ENCODE measurements at regions not wholly inside any gene's neighbourhood (a gene's known extent, or its start where the extent isn't known, plus 50 kb on each side); places are given as distances from the start of the nearest gene placed in this dataset.

GRCh38 chr3:56997675-56998074 lies 62.8 kb upstream of the SPATA12 start:
- no peak overlapping the region for H3K4ac ChIP-seq (ENCODE audit: low read depth, low read length)
- H3K27me3 ChIP-seq (ENCODE audit: insufficient read depth, low read length, poor library complexity): no peaks in the 10 kb centered on the region
- H2BK5ac ChIP-seq (ENCODE audit: low read length): no peak overlapping the region
- no peak overlapping the region for H3K4me2 ChIP-seq (ENCODE audit: low read length)
- H2BK120ac ChIP-seq (ENCODE audit: low read depth, low read length): no peak overlapping the region
- no CpG with 5 or more reads among the region's 5 CpGs for WGBS (ENCODE audit: extremely low coverage, insufficient coverage, low lambda C conversion rate)
- no peak overlapping the region for H3K4me3 ChIP-seq (ENCODE audit: low read length)
- H3K79me2 ChIP-seq (ENCODE audit: control insufficient read depth, insufficient read depth, low read length): no peaks in the 10 kb centered on the region
- no peak overlapping the region for H3K56ac ChIP-seq (ENCODE audit: low read length)
- no peak overlapping the region for H3K9ac ChIP-seq (ENCODE audit: low read length)
- H3K27ac ChIP-seq (ENCODE audit: low read depth, low read length): no peak overlapping the region
- H4K5ac ChIP-seq (ENCODE audit: low read length): no peak overlapping the region
- DNase-seq: no peak
- H3K79me1 ChIP-seq (ENCODE audit: low read length): no peaks in the 10 kb centered on the region
- H2AK5ac ChIP-seq (ENCODE audit: low read length): no peak overlapping the region
- no peak overlapping the region for H4K8ac ChIP-seq (ENCODE audit: low read depth, low read length)
- H2BK15ac ChIP-seq (replicated peaks; ENCODE audit: low read depth): no peak overlapping the region
- no peak overlapping the region for H3K23ac ChIP-seq (ENCODE audit: low read length)
- no peak overlapping the region for H3K18ac ChIP-seq (ENCODE audit: low read length)
- H3K36me3 ChIP-seq (ENCODE audit: control insufficient read depth, insufficient read depth, low read length): no peaks in the 10 kb centered on the region
- H3K4me1 ChIP-seq (ENCODE audit: control insufficient read depth, low read depth, low read length): no peaks in the 10 kb centered on the region

- Histone ChIP-seq H3K27me3 (ENCODE audit: insufficient read depth, low read length, poor library complexity) (no peaks in the 10 kb centered on the region), H3K56ac (ENCODE audit: low read length) (no peak overlapping the region), H3K18ac (ENCODE audit: low read length) (no peak overlapping the region), H4K5ac (ENCODE audit: low read length) (no peak overlapping the region), H2BK5ac (ENCODE audit: low read length) (no peak overlapping the region), H2BK120ac (ENCODE audit: low read depth, low read length) (no peak overlapping the region), H4K8ac (ENCODE audit: low read depth, low read length) (no peak overlapping the region), H3K27ac (ENCODE audit: low read depth, low read length) (no peak overlapping the region), H3K4me3 (ENCODE audit: low read length) (no peak overlapping the region), H3K23ac (ENCODE audit: low read length) (no peak overlapping the region), H2BK15ac (replicated peaks; ENCODE audit: low read depth) (no peak overlapping the region), H3K79me1 (ENCODE audit: low read length) (no peaks in the 10 kb centered on the region), H2AK5ac (ENCODE audit: low read length) (no peak overlapping the region), H3K4me1 (ENCODE audit: control insufficient read depth, low read depth, low read length) (no peaks in the 10 kb centered on the region), H3K4ac (ENCODE audit: low read depth, low read length) (no peak overlapping the region), H3K4me2 (ENCODE audit: low read length) (no peak overlapping the region), H3K79me2 (ENCODE audit: control insufficient read depth, insufficient read depth, low read length) (no peaks in the 10 kb centered on the region), H3K36me3 (ENCODE audit: control insufficient read depth, insufficient read depth, low read length) (no peaks in the 10 kb centered on the region), H3K9ac (ENCODE audit: low read length) (no peak overlapping the region)
- DNase-seq: no peak
- WGBS (ENCODE audit: extremely low coverage, insufficient coverage, low lambda C conversion rate): no CpG with 5 or more reads among the region's 3 CpGs
Observed at GRCh38 chr3:56997041-56997440, 63.4 kb upstream of the SPATA12 start.

- Histone ChIP-seq H3K36me3 (ENCODE audit: control insufficient read depth, insufficient read depth, low read length) (no peaks in the 10 kb centered on the region), H4K8ac (ENCODE audit: low read depth, low read length) (no peak overlapping the region), H3K4me1 (ENCODE audit: control insufficient read depth, low read depth, low read length) (no peaks in the 10 kb centered on the region), H2AK5ac (ENCODE audit: low read length) (no peak overlapping the region), H2BK15ac (replicated peaks; ENCODE audit: low read depth) (no peak overlapping the region), H3K56ac (ENCODE audit: low read length) (no peak overlapping the region), H3K23ac (ENCODE audit: low read length) (no peak overlapping the region), H3K79me1 (ENCODE audit: low read length) (no peaks in the 10 kb centered on the region), H3K79me2 (ENCODE audit: control insufficient read depth, insufficient read depth, low read length) (no peaks in the 10 kb centered on the region), H3K27me3 (ENCODE audit: insufficient read depth, low read length, poor library complexity) (no peaks in the 10 kb centered on the region), H3K4me3 (ENCODE audit: low read length) (no peak overlapping the region), H3K27ac (ENCODE audit: low read depth, low read length) (no peak overlapping the region), H3K18ac (ENCODE audit: low read length) (no peak overlapping the region), H3K9ac (ENCODE audit: low read length) (no peak overlapping the region), H2BK5ac (ENCODE audit: low read length) (no peak overlapping the region), H3K4ac (ENCODE audit: low read depth, low read length) (no peak overlapping the region), H2BK120ac (ENCODE audit: low read depth, low read length) (no peak overlapping the region), H4K5ac (ENCODE audit: low read length) (no peak overlapping the region), H3K4me2 (ENCODE audit: low read length) (no peak overlapping the region)
- no peak for DNase-seq
- WGBS (ENCODE audit: extremely low coverage, insufficient coverage, low lambda C conversion rate): no CpG with 5 or more reads among the region's 6 CpGs
Observed at GRCh38 chr3:56994391-56994790, 66.1 kb upstream of the SPATA12 start.

GRCh38 chr3:56990641-56991015 lies 69.8 kb upstream of the SPATA12 start:
- no peak overlapping the region for H2AK5ac ChIP-seq (ENCODE audit: low read length)
- H2BK5ac ChIP-seq (ENCODE audit: low read length): no peak overlapping the region
- WGBS (ENCODE audit: extremely low coverage, insufficient coverage, low lambda C conversion rate): no CpG with 5 or more reads among the region's 3 CpGs
- no peaks in the 10 kb centered on the region for H3K79me1 ChIP-seq (ENCODE audit: low read length)
- H3K4me3 ChIP-seq (ENCODE audit: low read length): no peak overlapping the region
- no peaks in the 10 kb centered on the region for H3K4me1 ChIP-seq (ENCODE audit: control insufficient read depth, low read depth, low read length)
- H3K27ac ChIP-seq (ENCODE audit: low read depth, low read length): no peak overlapping the region
- H3K79me2 ChIP-seq (ENCODE audit: control insufficient read depth, insufficient read depth, low read length): no peaks in the 10 kb centered on the region
- no peaks in the 10 kb centered on the region for H3K27me3 ChIP-seq (ENCODE audit: insufficient read depth, low read length, poor library complexity)
- no peak overlapping the region for H3K9ac ChIP-seq (ENCODE audit: low read length)
- H3K36me3 ChIP-seq (ENCODE audit: control insufficient read depth, insufficient read depth, low read length): no peaks in the 10 kb centered on the region
- no peak overlapping the region for H3K56ac ChIP-seq (ENCODE audit: low read length)
- H3K23ac ChIP-seq (ENCODE audit: low read length): no peak overlapping the region
- no peak overlapping the region for H3K4me2 ChIP-seq (ENCODE audit: low read length)
- no peak overlapping the region for H4K8ac ChIP-seq (ENCODE audit: low read depth, low read length)
- H2BK120ac ChIP-seq (ENCODE audit: low read depth, low read length): no peak overlapping the region
- no peak overlapping the region for H3K18ac ChIP-seq (ENCODE audit: low read length)
- no peak for DNase-seq
- no peak overlapping the region for H3K4ac ChIP-seq (ENCODE audit: low read depth, low read length)
- no peak overlapping the region for H2BK15ac ChIP-seq (replicated peaks; ENCODE audit: low read depth)
- no peak overlapping the region for H4K5ac ChIP-seq (ENCODE audit: low read length)

- H2AK5ac ChIP-seq (ENCODE audit: low read length): no peak overlapping the region
- no peak overlapping the region for H3K4me3 ChIP-seq (ENCODE audit: low read length)
- H3K79me2 ChIP-seq (ENCODE audit: control insufficient read depth, insufficient read depth, low read length): no peaks in the 10 kb centered on the region
- no peaks in the 10 kb centered on the region for H3K4me1 ChIP-seq (ENCODE audit: control insufficient read depth, low read depth, low read length)
- no peak overlapping the region for H3K4ac ChIP-seq (ENCODE audit: low read depth, low read length)
- WGBS (ENCODE audit: extremely low coverage, insufficient coverage, low lambda C conversion rate): no CpG with 5 or more reads among the region's 12 CpGs
- H3K36me3 ChIP-seq (ENCODE audit: control insufficient read depth, insufficient read depth, low read length): no peaks in the 10 kb centered on the region
- H3K27me3 ChIP-seq (ENCODE audit: insufficient read depth, low read length, poor library complexity): no peaks in the 10 kb centered on the region
- H3K56ac ChIP-seq (ENCODE audit: low read length): no peak overlapping the region
- no peak overlapping the region for H2BK15ac ChIP-seq (replicated peaks; ENCODE audit: low read depth)
- no peak overlapping the region for H3K4me2 ChIP-seq (ENCODE audit: low read length)
- H4K5ac ChIP-seq (ENCODE audit: low read length): no peak overlapping the region
- no peak overlapping the region for H3K23ac ChIP-seq (ENCODE audit: low read length)
- no peak overlapping the region for H4K8ac ChIP-seq (ENCODE audit: low read depth, low read length)
- H3K27ac ChIP-seq (ENCODE audit: low read depth, low read length): no peak overlapping the region
- H2BK120ac ChIP-seq (ENCODE audit: low read depth, low read length): no peak overlapping the region
- no peaks in the 10 kb centered on the region for H3K79me1 ChIP-seq (ENCODE audit: low read length)
- DNase-seq: no peak
- H3K9ac ChIP-seq (ENCODE audit: low read length): no peak overlapping the region
- no peak overlapping the region for H3K18ac ChIP-seq (ENCODE audit: low read length)
- no peak overlapping the region for H2BK5ac ChIP-seq (ENCODE audit: low read length)
Observed at GRCh38 chr3:56989977-56990640, 70.4 kb upstream of the SPATA12 start.
